GM10266 (cell line): ENCODE measurements at regions not wholly inside any gene's neighbourhood (a gene's known extent, or its start where the extent isn't known, plus 50 kb on each side); places are given as distances from the start of the nearest gene placed in this dataset.

ENCODE experiments used
- DNase-seq: peaks from one replicate; pipeline ENCODE4 v3.0.0; 2012; ENCODE audit errors: extremely low spot score
- TF ChIP-seq, protein P1 (sequence below): IDR thresholded peaks from 2 replicates; pipeline ENCODE4 v1.5.1; 2012; ENCODE audit warnings: mild to moderate bottlenecking, low read depth; ENCODE audit not compliant: control insufficient read depth, insufficient read depth; ENCODE audit errors: missing control alignments

DNA sequence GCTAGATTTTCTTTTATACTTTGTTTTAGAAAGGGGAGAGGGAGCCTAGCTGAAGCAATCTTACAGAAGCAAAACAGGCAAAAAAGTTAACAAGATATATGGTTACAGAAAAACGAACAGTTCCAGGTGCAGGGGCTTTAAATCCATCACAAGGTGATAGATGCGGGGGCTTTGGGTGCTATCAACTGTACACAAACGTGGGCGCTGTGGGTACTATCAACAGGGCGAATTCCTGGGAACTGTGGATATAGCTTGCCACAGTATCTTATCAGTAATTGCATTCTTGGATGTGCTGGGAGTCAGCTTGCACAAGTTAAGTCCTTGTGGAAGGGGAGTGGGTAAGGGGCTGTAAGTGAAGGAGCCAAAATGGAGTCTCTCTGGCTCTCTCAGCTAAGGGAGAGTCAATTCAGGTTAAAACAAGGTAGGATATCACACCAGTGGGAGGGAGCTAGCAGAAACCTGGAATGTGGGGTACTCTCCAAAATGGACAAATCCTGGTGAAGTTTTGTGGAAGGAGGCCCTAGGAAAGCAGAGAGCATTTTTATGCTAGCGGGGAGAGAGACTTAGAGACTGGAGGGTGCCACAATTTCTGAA is 325.8 kb upstream of the SPHKAP start:
- TF ChIP-seq, protein P1, sequence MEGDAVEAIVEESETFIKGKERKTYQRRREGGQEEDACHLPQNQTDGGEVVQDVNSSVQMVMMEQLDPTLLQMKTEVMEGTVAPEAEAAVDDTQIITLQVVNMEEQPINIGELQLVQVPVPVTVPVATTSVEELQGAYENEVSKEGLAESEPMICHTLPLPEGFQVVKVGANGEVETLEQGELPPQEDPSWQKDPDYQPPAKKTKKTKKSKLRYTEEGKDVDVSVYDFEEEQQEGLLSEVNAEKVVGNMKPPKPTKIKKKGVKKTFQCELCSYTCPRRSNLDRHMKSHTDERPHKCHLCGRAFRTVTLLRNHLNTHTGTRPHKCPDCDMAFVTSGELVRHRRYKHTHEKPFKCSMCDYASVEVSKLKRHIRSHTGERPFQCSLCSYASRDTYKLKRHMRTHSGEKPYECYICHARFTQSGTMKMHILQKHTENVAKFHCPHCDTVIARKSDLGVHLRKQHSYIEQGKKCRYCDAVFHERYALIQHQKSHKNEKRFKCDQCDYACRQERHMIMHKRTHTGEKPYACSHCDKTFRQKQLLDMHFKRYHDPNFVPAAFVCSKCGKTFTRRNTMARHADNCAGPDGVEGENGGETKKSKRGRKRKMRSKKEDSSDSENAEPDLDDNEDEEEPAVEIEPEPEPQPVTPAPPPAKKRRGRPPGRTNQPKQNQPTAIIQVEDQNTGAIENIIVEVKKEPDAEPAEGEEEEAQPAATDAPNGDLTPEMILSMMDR = no peak
- DNase-seq = no peak

DNA sequence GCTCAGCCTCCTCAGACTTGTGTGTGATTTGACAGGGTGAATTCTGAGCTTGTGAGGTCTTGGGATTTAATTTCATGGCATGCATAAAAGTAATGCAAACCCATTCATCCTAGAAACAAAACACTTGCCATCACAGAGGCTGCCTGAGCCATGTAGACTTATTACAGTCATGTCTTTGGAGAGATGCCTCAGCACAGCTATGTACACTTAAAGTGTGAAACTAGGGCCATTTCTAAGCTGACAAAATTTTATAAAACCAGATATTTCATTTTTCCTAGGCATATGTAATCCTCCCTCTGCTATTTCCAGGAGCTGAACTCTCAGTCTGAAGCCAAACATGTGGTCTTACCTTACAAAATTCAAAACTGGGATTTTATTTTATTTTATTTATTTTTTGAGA is 322.2 kb upstream of the SPHKAP start:
- TF ChIP-seq, protein P1 = no peak
- no peak for DNase-seq

DNA sequence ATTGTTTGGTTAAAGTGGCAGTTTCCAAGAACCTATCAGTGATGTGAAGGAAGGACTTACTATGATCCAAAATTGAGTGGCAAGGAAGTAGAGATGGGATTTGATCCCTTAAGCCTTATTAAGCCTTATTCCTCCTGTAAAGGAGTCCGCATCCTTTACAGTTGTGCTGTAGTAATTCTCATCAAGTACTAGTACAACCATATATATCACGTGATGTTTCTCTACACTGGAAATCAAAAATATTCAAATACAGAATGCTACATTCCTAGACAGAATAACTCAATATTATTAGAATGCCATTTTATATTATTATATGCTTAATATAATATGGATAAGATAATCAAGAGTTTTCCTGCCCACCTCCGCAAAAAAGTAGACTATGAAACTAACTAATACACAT is 312.4 kb upstream of the SPHKAP start:
- DNase-seq = no peak
- TF ChIP-seq, protein P1 = no peak

- TF ChIP-seq, protein P1 = no peak
Measured at GRCh38 chr2:228479014-228479413, 297.5 kb upstream of the SPHKAP start.

GRCh38 chr2:228474466-228474865 is 293.0 kb upstream of the SPHKAP start:
- TF ChIP-seq, protein P1 = no peak
- no peak for DNase-seq

More at GRCh38 chr2:228479014-228479413, 297.5 kb upstream of the SPHKAP start:
- DNase-seq = no peak

DNA sequence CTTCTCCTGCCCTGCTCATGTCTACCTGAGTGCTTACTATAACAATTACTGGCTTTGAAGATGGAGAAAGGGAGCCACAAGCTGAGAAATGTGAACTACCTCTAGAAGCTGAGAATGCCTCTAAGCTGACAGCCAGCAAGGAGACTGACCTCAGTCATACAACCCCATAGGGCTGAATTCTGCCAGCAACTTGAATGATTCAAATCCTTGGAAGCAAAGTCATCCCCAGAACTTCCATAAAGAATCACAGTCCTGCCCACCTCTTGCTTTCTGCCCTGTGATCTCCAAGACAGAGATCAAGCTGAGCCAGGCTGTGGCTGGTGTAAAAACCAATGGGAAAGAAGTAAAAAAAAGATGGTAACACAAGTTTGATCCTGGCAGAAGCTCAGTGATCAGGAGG is 288.2 kb upstream of the SPHKAP start:
- no peak for DNase-seq
- TF ChIP-seq, protein P1 = no peak

DNA sequence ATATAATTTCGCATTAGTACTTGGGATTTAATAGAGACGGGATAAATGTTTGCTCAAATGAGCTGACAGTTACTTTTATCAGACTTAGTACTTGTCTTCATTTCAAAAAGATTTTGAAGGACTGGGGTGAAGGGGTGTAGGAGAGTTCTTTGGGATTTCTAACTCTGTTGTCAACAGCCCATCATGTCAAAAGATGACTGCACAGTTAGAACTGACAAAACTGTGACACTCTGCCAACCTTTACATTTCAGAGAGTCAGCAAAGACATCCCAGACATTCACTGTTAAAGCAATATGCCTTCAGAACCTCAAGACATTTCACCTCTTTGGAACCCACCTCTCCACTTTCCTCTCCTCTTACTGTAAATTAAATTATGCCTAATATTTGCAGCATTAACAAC is 285.4 kb upstream of the SPHKAP start:
- DNase-seq = no peak
- TF ChIP-seq, protein P1 = no peak
